Kidney (tissue), 13 donors: ENCODE measurements at regions not wholly inside any gene's neighbourhood (a gene's known extent, or its start where the extent isn't known, plus 50 kb on each side); places are given as distances from the start of the nearest gene placed in this dataset.

ENCODE experiments used
- DNase-seq, 5 donors: peaks; one replicate each; pipeline ENCODE4 v3.0.0-alpha.2; 2013 to 2020
- FAIRE-seq: peaks from 2 replicates; lab custom pipeline; 2012; peaks lifted over from hg19 to GRCh38; lab: Jason Lieb, UNC
- H3K27ac ChIP-seq, 2 donors: one replicate each; pipeline ENCODE4 v1.7.0; 2013; ENCODE audit warnings: low read depth in 2 of 2, low read length in 2 of 2, inconsistent platforms in 1 of 2
- H3K27me3 ChIP-seq: one replicate; pipeline ENCODE4 v1.7.1; 2013; ENCODE audit warnings: low read length, inconsistent platforms; ENCODE audit not compliant: control insufficient read depth, insufficient read depth
- H3K36me3 ChIP-seq, 3 donors: one replicate each; pipeline versions ENCODE4 v1.7.0 to v1.7.1; 2013; ENCODE audit warnings: low read length in 3 of 3, control low read depth in 1 of 3, inconsistent platforms in 1 of 3; ENCODE audit not compliant: insufficient read depth in 3 of 3, control insufficient read depth in 2 of 3
- H3K4me1 ChIP-seq, 3 donors: one replicate each; pipeline versions ENCODE4 v1.7.0 to v1.7.1; 2013; ENCODE audit warnings: low read length in 3 of 3, inconsistent platforms in 1 of 3, low read depth in 1 of 3; ENCODE audit not compliant: control insufficient read depth in 2 of 3, insufficient read depth in 2 of 3
- H3K4me3 ChIP-seq, 3 donors: one replicate each; pipeline versions ENCODE4 v1.7.0 to v1.8.1; 2013; ENCODE audit warnings: low read length in 3 of 3, control low read depth in 1 of 3, inconsistent platforms in 1 of 3
- H3K9ac ChIP-seq, 3 donors: one replicate each; pipeline versions ENCODE4 v1.7.0 to v1.7.1; 2013; ENCODE audit warnings: low read length in 3 of 3, control low read depth in 1 of 3, inconsistent platforms in 1 of 3
- H3K9me3 ChIP-seq, 3 donors: one replicate each; pipeline versions ENCODE4 v1.7.0 to v1.7.1; 2013; ENCODE audit warnings: low read length in 3 of 3, control low read depth in 1 of 3, inconsistent platforms in 1 of 3; ENCODE audit not compliant: control insufficient read depth in 2 of 3, insufficient read depth in 1 of 3
- intact Hi-C: fragments of 100-400 bp; cut with DNase I; formaldehyde crosslinking; loops from one replicate; pipeline ENCODE4 v1.11.1; 2022
- TF ChIP-seq, protein P1 (sequence below): IDR thresholded peaks from 3 replicates; pipeline ENCODE4 v1.5.1; 2012; ENCODE audit warnings: mild to moderate bottlenecking, moderate library complexity, borderline replicate concordance; ENCODE audit not compliant: insufficient read depth; ENCODE audit errors: extremely low read depth
- donor health status: control.
- donor health status: control.
- donor health status: control.
- donor health status: control.
- donor health status: control.
- donor health status: DM: yes; HTN: yes; CAD: no.
- donor health status: Normal renal cell carcinoma (clear cell type).

DNA sequence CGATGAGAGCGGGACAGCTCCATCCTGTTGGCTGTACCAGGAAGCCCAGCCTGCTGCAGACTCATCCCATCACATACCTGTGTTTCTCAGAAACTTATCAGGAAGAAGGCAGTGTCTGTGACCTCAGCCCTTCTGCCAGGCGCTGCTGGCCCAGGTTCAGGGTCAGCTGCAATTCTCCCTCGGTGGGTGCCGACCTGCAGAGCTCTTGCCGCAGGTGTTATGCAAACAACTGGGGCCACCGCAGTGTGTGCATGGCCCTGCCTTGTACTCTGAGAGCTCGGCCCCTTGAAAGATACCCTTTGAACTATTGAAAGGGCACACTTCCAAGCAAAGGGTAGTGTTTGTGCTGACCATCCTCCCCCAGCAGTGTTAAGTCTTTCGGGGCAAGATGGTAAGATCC, 322.2 kb upstream of the DIO3 start:
- no peaks in the 10 kb centered on the region for H3K36me3 ChIP-seq
- DNase-seq, result peak in 1 of 5 donors; percentile 31
- no peak for FAIRE-seq
- TF ChIP-seq, protein P1, sequence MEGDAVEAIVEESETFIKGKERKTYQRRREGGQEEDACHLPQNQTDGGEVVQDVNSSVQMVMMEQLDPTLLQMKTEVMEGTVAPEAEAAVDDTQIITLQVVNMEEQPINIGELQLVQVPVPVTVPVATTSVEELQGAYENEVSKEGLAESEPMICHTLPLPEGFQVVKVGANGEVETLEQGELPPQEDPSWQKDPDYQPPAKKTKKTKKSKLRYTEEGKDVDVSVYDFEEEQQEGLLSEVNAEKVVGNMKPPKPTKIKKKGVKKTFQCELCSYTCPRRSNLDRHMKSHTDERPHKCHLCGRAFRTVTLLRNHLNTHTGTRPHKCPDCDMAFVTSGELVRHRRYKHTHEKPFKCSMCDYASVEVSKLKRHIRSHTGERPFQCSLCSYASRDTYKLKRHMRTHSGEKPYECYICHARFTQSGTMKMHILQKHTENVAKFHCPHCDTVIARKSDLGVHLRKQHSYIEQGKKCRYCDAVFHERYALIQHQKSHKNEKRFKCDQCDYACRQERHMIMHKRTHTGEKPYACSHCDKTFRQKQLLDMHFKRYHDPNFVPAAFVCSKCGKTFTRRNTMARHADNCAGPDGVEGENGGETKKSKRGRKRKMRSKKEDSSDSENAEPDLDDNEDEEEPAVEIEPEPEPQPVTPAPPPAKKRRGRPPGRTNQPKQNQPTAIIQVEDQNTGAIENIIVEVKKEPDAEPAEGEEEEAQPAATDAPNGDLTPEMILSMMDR, result no peak
- no peak overlapping the region for H3K27ac ChIP-seq
- intact Hi-C loops, result no loop called here
- H3K4me1 ChIP-seq, result peaks cover 0 to 2% (median 0%) of the 10 kb centered on the region in 3 donors
- H3K27me3 ChIP-seq, result no peaks in the 10 kb centered on the region
- no peak overlapping the region for H3K9ac ChIP-seq
- H3K4me3 ChIP-seq, result no peak overlapping the region
- no peaks in the 10 kb centered on the region for H3K9me3 ChIP-seq

DNA sequence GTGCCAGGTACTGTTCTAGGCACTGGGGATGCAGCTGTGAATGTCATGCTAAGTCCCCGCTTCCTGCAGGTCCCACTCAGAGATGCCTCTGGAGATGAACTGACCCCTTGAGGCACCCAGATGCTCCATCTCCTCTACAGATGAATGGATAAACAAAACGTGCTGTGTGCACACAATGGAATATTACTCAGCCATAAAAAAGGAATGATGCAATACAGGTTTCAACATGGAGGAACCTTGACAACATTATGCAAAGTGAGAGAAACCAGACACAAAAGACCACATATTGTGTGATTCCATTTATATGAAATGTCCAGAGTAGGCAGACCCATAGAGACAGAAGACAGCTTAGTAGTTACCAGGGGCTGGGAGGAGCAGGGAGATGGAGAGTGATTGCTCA, 320.1 kb upstream of the DIO3 start:
- no peaks in the 10 kb centered on the region for H3K4me1 ChIP-seq
- no peak for FAIRE-seq
- H3K4me3 ChIP-seq, result no peak overlapping the region
- no peak overlapping the region for H3K9ac ChIP-seq
- H3K27ac ChIP-seq, result no peak overlapping the region
- no peaks in the 10 kb centered on the region for H3K36me3 ChIP-seq
- no peak for DNase-seq
- H3K9me3 ChIP-seq, result peaks cover 0 to 3% (median 0%) of the 10 kb centered on the region in 3 donors
- H3K27me3 ChIP-seq, result no peaks in the 10 kb centered on the region
- TF ChIP-seq, protein P1, result no peak
- intact Hi-C loops, result no loop called here

DNA sequence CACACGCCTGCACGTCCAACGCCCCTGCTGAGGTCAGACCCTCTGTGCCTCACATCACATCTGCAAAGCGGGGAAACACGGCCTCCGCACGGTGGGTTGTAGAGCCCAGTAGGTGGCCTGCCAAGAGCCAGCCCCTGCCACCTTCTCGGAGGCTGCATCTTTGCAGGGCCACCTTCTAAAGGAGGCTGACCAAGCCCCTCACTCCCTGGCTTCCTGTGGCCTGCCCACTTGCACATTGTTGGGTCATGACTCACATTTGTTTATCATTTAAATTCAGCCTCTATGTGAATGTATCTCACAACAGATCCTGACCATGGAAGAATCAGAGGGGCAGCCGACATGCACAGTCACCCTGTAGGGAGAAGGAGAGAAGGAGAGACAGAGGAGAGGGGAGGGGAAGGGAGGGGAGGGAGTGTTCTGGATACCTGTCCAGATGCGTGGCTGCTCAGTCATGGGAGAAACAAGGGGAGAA, 319.5 kb upstream of the DIO3 start:
- no peaks in the 10 kb centered on the region for H3K27me3 ChIP-seq
- DNase-seq (peak in 1 of 5 donors; percentile 16), FAIRE-seq (no peak)
- no peaks in the 10 kb centered on the region for H3K4me1 ChIP-seq
- no peak overlapping the region for H3K4me3 ChIP-seq
- peaks cover 0 to 3% (median 0%) of the 10 kb centered on the region in 3 donors for H3K9me3 ChIP-seq
- TF ChIP-seq, protein P1, result no peak
- H3K36me3 ChIP-seq, result no peaks in the 10 kb centered on the region
- no peak overlapping the region for H3K27ac ChIP-seq
- intact Hi-C loops, result no loop called here
- H3K9ac ChIP-seq, result no peak overlapping the region
